GM12892 (cell line): ENCODE measurements at regions not wholly inside any gene's neighbourhood (a gene's known extent, or its start where the extent isn't known, plus 50 kb on each side); places are given as distances from the start of the nearest gene placed in this dataset.

Experiments
- POLR2A ChIP-seq: IDR thresholded peaks from 2 replicates; pipeline ENCODE4 v1.6.1; 2011; ENCODE audit warnings: low read depth, low read length, control low read depth
- POLR2AphosphoS5 ChIP-seq: IDR thresholded peaks from 2 replicates; pipeline ENCODE4 v1.6.1; 2011; ENCODE audit warnings: low read depth, low read length, control low read depth
- TAF1 ChIP-seq: IDR thresholded peaks from 2 replicates; pipeline ENCODE4 v1.6.1; 2011; ENCODE audit warnings: low read depth, mild to moderate bottlenecking, control low read depth, low read length, borderline replicate concordance

- TF ChIP-seq POLR2A (no peak), POLR2AphosphoS5 (no peak), TAF1 (no peak)
Observed at GRCh38 chr2:145813481-145813880, 1293.6 kb upstream of the ZEB2 start.
